GM12878 (cell line): ENCODE measurements at regions not wholly inside any gene's neighbourhood (a gene's known extent, or its start where the extent isn't known, plus 50 kb on each side); places are given as distances from the start of the nearest gene placed in this dataset.

Experiments
- ATAC-seq: fragments of 200-7000 bp; cut with Tn5 transposase; 3 replicates; pipeline ENCODE4 v1.9.1; 2020; ENCODE audit warnings: mild to moderate bottlenecking, moderate library complexity
- BruUV-seq: library from RNA; stranded (reverse); fragments of 400-500 nt; replicated peaks from 2 replicates; lab custom pipeline; 2021; lab: Mats Ljungman, UMichigan
- CTCF ChIA-PET: fragments of 300-600 bp; sonication (Branson Sonifier 250); formaldehyde crosslinking; extraction: SDS; loops from one replicate; lab custom pipeline; 2021; ENCODE audit warnings: inconsistent platforms; lab: Yijun Ruan, JAX
- POLR2A ChIA-PET: fragments of 350-600 bp; formaldehyde crosslinking; extraction: SDS; loops from one replicate; lab custom pipeline; 2021; ENCODE audit warnings: inconsistent platforms; lab: Charles Lee
- RAD21 ChIA-PET: fragments of 300-600 bp; sonication (Branson Sonifier 250); formaldehyde crosslinking; loops from one replicate; lab custom pipeline; 2023; ENCODE audit warnings: antibody characterized with exemption; ENCODE audit not compliant: unreplicated experiment; lab: Charles Lee
- SMC1A ChIA-PET: fragments of 300-600 bp; sonication (Branson Sonifier 250); formaldehyde crosslinking; loops from one replicate; lab custom pipeline; 2023; ENCODE audit not compliant: unreplicated experiment, uncharacterized antibody; lab: Charles Lee
- DNase-seq: peaks from one replicate; pipeline ENCODE4 v3.0.0-alpha.2; 2011; ENCODE audit warnings: low read depth, low spot score
- FAIRE-seq: peaks from 3 replicates; lab custom pipeline; 2011; peaks lifted over from hg19 to GRCh38; lab: Jason Lieb, UNC
- H2AFZ ChIP-seq: 2 replicates; pipeline ENCODE4 v1.6.0; 2011; ENCODE audit warnings: low read depth, low read length, control low read depth; ENCODE audit not compliant: control insufficient read depth
- H3K27ac ChIP-seq: 2 replicates; pipeline ENCODE4 v1.5.1; 2011; ENCODE audit warnings: control low read depth; ENCODE audit not compliant: control insufficient read depth, insufficient read depth
- H3K27me3 ChIP-seq, 2 experiments: replicated peaks in 1 of 2; 2 replicates each; pipeline versions ENCODE4 v1.6.0 to v1.6.1; 2011; ENCODE audit warnings: low read length in 1 of 2; ENCODE audit not compliant: control insufficient read depth in 2 of 2, insufficient read depth in 2 of 2
- H3K36me3 ChIP-seq, 2 experiments: 2 replicates each; pipeline ENCODE4 v1.5.1; 2011; ENCODE audit warnings: low read length in 1 of 2; ENCODE audit not compliant: control insufficient read depth in 2 of 2, insufficient read depth in 2 of 2
- H3K4me1 ChIP-seq: 2 replicates; pipeline ENCODE4 v1.6.1; 2011; ENCODE audit warnings: mild to moderate bottlenecking, low read length, moderate library complexity, mixed read lengths; ENCODE audit not compliant: control insufficient read depth, insufficient read depth
- H3K4me2 ChIP-seq: 2 replicates; pipeline ENCODE4 v1.6.0; 2011; ENCODE audit warnings: control low read depth; ENCODE audit not compliant: control insufficient read depth, insufficient read depth
- H3K4me3 ChIP-seq: fragments of 200-600 bp; sonication (generic); 2 replicates; pipeline ENCODE4 v1.5.1; 2016
- H3K79me2 ChIP-seq: 2 replicates; pipeline ENCODE4 v1.6.0; 2011; ENCODE audit warnings: low read length; ENCODE audit not compliant: control insufficient read depth, insufficient read depth
- H3K9ac ChIP-seq: 2 replicates; pipeline ENCODE4 v1.8.0; 2011; ENCODE audit warnings: low read length, control low read depth, mixed read lengths; ENCODE audit not compliant: control insufficient read depth, insufficient read depth
- H3K9me3 ChIP-seq: replicated peaks from 3 replicates; pipeline ENCODE4 v1.5.1; 2011; ENCODE audit warnings: mild to moderate bottlenecking, low read length; ENCODE audit not compliant: control insufficient read depth, insufficient read depth
- H4K20me1 ChIP-seq: 2 replicates; pipeline ENCODE4 v1.6.0; 2011; ENCODE audit not compliant: control insufficient read depth, insufficient read depth
- ATF3 ChIP-seq: IDR thresholded peaks from 2 replicates; pipeline ENCODE4 v1.6.1; 2011; ENCODE audit warnings: low read depth, mild to moderate bottlenecking, low read length, moderate library complexity, borderline replicate concordance; ENCODE audit errors: extremely low read depth
- BCL3 ChIP-seq: IDR thresholded peaks from 2 replicates; pipeline ENCODE4 v1.6.1; 2011; ENCODE audit warnings: borderline replicate concordance, low read depth, mild to moderate bottlenecking, moderate library complexity, low read length; ENCODE audit not compliant: insufficient read depth, poor library complexity, severe bottlenecking
- ETV6 ChIP-seq, 2 experiments: fragments of 450-650 bp in 1 of 2; IDR thresholded peaks in 1 of 2; conservative IDR thresholded peaks in 1 of 2; 2 replicates each; pipeline ENCODE4 v1.6.1; 2014; ENCODE audit warnings: antibody characterized with exemption in 1 of 2, borderline replicate concordance in 1 of 2, low read depth in 1 of 2, mild to moderate bottlenecking in 1 of 2, moderate library complexity in 1 of 2
- NBN ChIP-seq: fragments of 450-650 bp; IDR thresholded peaks from 2 replicates; pipeline ENCODE4 v1.6.1; 2016
- NRF1 ChIP-seq: conservative IDR thresholded peaks from 2 replicates; pipeline ENCODE4 v1.6.1; 2011; ENCODE audit warnings: mild to moderate bottlenecking, low read depth, low read length, improper control_type of control experiment
- PRDM15 ChIP-seq: fragments of 450-650 bp; formaldehyde crosslinking; IDR thresholded peaks from 2 replicates; pipeline ENCODE4 v1.4.0; 2020; ENCODE audit warnings: mild to moderate bottlenecking, moderate library complexity
- SP1 ChIP-seq: IDR thresholded peaks from one replicate; pipeline ENCODE4 v1.6.1; 2011; ENCODE audit warnings: low read depth, low read length
- SREBF1 ChIP-seq: IDR thresholded peaks from 2 replicates; pipeline ENCODE4 v1.6.1; 2012; ENCODE audit warnings: mild to moderate bottlenecking, low read length
- SREBF2 ChIP-seq: IDR thresholded peaks from 2 replicates; pipeline ENCODE4 v1.6.1; 2012; ENCODE audit warnings: mild to moderate bottlenecking, low read length
- STAT3 ChIP-seq: IDR thresholded peaks from 2 replicates; pipeline ENCODE4 v1.6.1; 2011; ENCODE audit warnings: low read depth, low read length, improper control_type of control experiment
- TAF1 ChIP-seq: IDR thresholded peaks from 2 replicates; pipeline ENCODE4 v1.6.1; 2011; ENCODE audit warnings: mild to moderate bottlenecking, low read depth, low read length, borderline replicate concordance
- ZBTB40 ChIP-seq: fragments of 450-650 bp; IDR thresholded peaks from 2 replicates; pipeline ENCODE4 v1.6.1; 2016; ENCODE audit warnings: mild to moderate bottlenecking, moderate library complexity, borderline replicate concordance
- ZNF274 ChIP-seq: IDR thresholded peaks from one replicate; pipeline ENCODE4 v1.8.0; 2011; ENCODE audit not compliant: insufficient read length, insufficient read depth
- WGBS: methylation state at CpG from one replicate; pipeline ENCODE4 v1.1.6; 2016; ENCODE audit warnings: low lambda C conversion rate; ENCODE audit not compliant: insufficient replicate concordance, insufficient coverage; ENCODE audit errors: missing lambda C conversion rate; 5-methylcytosine and 5-hydroxymethylcytosine counted together
- in situ Hi-C: fragments of 300-500 bp; cut with MboI; formaldehyde crosslinking; loops from 9 replicates; pipeline ENCODE4 v1.14.3; 2018; ENCODE audit warnings: mixed read lengths
- intact Hi-C: fragments of 100-400 bp; cut with micrococcal nuclease; formaldehyde crosslinking; loops from one replicate; pipeline ENCODE4 v1.14.2; 2022; ENCODE audit not compliant: unreplicated experiment

DNA sequence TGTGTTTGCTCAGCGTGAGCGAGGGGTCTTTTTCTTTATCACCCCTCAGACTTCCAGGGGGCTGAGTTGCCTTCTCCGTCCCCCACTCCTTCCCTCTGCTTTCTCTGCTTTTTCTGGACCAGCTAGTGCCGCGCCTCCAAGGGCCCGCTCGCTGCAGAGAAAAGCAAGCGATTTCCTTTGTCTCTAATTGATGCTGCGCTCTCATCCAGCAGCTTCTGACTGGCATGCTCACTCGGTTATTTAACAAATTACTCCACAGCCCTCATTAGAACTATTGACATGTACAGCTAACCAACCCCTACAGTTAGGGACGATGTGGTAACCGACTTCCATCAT, 288.0 kb downstream of the ELAVL2 start (continued):
- TF ChIP-seq PRDM15 (CRISPR knock-in tag) (no peak), SREBF1 (no peak), SREBF2 (no peak), STAT3 (no peak), NRF1 (no peak), ETV6 (conservative IDR thresholded peaks at IDR 0.05 in 1 of 2, IDR thresholded peaks at IDR 0.05 in 1 of 2; ENCODE audit: borderline replicate concordance in 1 of 2, low read depth in 1 of 2) (no peak)
- TF ChIP-seq, all 136 proteins: peak for 0

DNA sequence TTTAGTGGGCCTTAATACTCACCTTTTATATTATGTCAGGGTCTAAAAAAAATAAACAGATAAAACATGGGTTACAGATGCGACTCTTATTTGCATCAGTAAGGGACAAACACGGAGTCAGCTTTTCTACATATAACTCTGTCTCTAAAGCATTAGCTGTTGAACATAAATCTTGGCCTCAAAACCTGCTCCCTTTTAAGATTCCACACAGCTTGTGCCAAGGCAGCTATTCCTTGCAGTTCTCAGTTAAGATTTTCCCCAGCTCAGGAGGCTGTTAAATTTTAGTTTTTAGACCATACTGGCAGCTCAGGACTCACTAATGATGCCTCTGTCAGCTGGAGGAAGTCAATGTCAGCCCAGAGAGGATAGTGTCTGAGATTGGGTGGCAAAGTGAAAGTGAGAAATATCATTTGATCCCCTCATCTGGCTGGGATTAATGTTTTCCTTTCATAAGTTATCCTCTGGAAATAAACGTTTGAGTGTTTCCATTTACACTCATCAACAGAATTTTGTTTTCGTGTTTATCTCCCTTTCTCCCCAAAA, 287.5 kb downstream of the ELAVL2 start:
- H2AFZ ChIP-seq, result no peak overlapping the region
- 33% methylated on average over 4 of the region's 4 CpGs for WGBS
- H3K9me3 ChIP-seq, result no peaks in the 10 kb centered on the region
- ChIA-PET CTCF (interaction anchor here (1.0 to 1.4 kb wide), 5 partner anchors 10 to 49 kb away, joined by 3 to 5 read pairs (median 4); no protein-coding TSS in a partner anchor), POLR2A (interaction anchor here (0.6 to 0.7 kb wide), 2 partner anchors 10 to 25 kb away, joined by 3 read pairs; no protein-coding TSS in a partner anchor), RAD21 (interaction anchor here (0.6 to 2.4 kb wide), 2 partner anchors 13 to 145 kb away, joined by 3 to 6 read pairs; no protein-coding TSS in a partner anchor), SMC1A (interaction anchor here (0.6 to 1.8 kb wide), 14 partner anchors 8 to 709 kb away, joined by 3 to 6 read pairs (median 3); no protein-coding TSS in a partner anchor)
- no peaks in the 10 kb centered on the region for H3K79me2 ChIP-seq
- no peaks in the 10 kb centered on the region for H4K20me1 ChIP-seq
- intact Hi-C loops, result no loop called here
- H3K27ac ChIP-seq, result no peak overlapping the region
- in situ Hi-C loops, result no loop called here
- no peak for DNase-seq
- FAIRE-seq, result no peak
- no peak overlapping the region for H3K9ac ChIP-seq
- no peak overlapping the region for H3K4me2 ChIP-seq
- H3K4me3 ChIP-seq, result no peak overlapping the region
- H3K4me1 ChIP-seq, result no peaks in the 10 kb centered on the region
- no peaks in the 10 kb centered on the region for H3K27me3 ChIP-seq
- no peaks in the 10 kb centered on the region for H3K36me3 ChIP-seq
- BruUV-seq, result no TSS peak
- ATAC-seq, result peak; percentile 66
- TF ChIP-seq ZBTB40 (no peak), ZNF274 (no peak), ATF3 (no peak), SP1 (no peak), TAF1 (no peak), NBN (no peak), BCL3 (no peak)
